ENCODE measurements at regions not wholly inside any gene's neighbourhood (a gene's known extent, or its start where the extent isn't known, plus 50 kb on each side); places are given as distances from the start of the nearest gene placed in this dataset.

DNA sequence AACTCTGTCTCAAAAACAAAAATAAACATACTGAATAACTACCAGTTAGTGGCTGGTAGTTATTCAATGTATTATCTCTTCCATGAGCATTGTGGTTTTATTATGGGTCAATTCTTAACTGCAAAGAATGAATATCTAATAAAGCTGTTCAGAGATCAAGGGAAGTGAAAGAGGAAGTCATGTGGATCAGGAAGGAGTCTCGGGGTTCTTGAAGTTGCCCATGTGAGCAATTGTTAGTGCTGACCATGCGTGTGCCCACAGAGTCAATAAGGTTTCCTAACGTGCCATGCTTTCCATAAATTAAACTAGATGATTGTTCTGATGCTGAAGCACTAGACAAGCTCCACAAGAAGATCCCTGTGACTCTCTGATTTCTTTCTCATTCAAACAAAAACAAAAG lies 136.5 kb upstream of the CPSF6 start:
- Histone ChIP-seq H3K9me2 (ENCODE audit: insufficient read depth, low read length) (no peaks in the 10 kb centered on the region), H3K9ac (ENCODE audit: low read length) (no peak overlapping the region)

DNA sequence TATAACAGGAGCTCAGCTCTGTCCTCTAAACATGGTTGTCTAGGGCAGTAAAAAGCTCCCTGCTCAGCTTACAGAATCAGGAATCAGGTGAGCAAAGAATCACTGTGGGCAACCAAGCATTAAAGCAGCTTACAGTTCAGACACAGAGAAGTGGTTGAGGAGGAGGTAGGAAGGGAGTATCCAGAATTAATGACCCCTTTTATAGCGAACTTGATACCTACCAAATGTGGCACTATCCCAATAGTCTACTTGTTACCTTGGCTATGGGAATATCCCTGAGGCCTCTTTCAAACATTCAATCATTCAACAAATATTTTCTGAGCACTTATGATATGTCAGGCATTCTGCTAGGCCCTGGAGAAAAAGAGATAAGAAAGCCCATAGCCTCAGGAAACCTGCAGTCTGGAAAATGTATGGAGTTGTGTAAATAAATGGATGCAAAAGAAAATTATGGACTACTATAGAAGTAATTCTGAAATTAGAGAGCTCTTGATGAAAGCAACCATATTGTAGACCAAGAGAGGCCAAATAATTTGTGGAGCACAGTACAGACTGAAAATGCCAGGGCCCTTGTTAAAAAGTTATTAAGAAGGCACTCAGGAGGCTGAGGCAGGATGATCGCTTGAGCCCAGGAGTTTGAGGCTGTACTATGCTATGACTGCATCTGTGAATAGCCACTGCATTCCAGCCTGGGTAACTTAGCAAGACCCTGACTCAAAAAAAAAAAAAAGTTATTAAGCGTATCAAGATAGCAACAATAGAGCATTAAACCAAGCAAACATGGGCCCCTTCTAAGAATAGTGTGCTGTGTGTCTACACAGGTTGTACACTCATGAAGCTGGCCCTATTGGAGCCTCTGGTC lies 134.0 kb upstream of the CPSF6 start:
- no peak overlapping the region for H3K4me2 ChIP-seq (ENCODE audit: low read length)
- no peaks in the 10 kb centered on the region for H4K20me1 ChIP-seq (ENCODE audit: insufficient read depth)
- TF ChIP-seq EP300 (conservative IDR thresholded peaks at IDR 0.05; ENCODE audit: poor library complexity, severe bottlenecking) (no peak), TAF1 (IDR thresholded peaks at IDR 0.05; ENCODE audit: low read depth) (no peak), RAD21 (conservative IDR thresholded peaks at IDR 0.05) (no peak), MXI1 (conservative IDR thresholded peaks at IDR 0.05; ENCODE audit: poor library complexity, severe bottlenecking) (no peak), EZH2 (IDR thresholded peaks at IDR 0.05; ENCODE audit: borderline replicate concordance, insufficient read depth, low read length, poor library complexity, severe bottlenecking) (no peak), SMC3 (conservative IDR thresholded peaks at IDR 0.05; ENCODE audit: poor library complexity) (no peak), POLR2AphosphoS5 (IDR thresholded peaks at IDR 0.05) (no peak)
- TF ChIP-seq, protein P1, sequence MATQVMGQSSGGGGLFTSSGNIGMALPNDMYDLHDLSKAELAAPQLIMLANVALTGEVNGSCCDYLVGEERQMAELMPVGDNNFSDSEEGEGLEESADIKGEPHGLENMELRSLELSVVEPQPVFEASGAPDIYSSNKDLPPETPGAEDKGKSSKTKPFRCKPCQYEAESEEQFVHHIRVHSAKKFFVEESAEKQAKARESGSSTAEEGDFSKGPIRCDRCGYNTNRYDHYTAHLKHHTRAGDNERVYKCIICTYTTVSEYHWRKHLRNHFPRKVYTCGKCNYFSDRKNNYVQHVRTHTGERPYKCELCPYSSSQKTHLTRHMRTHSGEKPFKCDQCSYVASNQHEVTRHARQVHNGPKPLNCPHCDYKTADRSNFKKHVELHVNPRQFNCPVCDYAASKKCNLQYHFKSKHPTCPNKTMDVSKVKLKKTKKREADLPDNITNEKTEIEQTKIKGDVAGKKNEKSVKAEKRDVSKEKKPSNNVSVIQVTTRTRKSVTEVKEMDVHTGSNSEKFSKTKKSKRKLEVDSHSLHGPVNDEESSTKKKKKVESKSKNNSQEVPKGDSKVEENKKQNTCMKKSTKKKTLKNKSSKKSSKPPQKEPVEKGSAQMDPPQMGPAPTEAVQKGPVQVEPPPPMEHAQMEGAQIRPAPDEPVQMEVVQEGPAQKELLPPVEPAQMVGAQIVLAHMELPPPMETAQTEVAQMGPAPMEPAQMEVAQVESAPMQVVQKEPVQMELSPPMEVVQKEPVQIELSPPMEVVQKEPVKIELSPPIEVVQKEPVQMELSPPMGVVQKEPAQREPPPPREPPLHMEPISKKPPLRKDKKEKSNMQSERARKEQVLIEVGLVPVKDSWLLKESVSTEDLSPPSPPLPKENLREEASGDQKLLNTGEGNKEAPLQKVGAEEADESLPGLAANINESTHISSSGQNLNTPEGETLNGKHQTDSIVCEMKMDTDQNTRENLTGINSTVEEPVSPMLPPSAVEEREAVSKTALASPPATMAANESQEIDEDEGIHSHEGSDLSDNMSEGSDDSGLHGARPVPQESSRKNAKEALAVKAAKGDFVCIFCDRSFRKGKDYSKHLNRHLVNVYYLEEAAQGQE (IDR thresholded peaks at IDR 0.05; ENCODE audit: borderline replicate concordance), result no peak
- TF ChIP-seq, protein P2, sequence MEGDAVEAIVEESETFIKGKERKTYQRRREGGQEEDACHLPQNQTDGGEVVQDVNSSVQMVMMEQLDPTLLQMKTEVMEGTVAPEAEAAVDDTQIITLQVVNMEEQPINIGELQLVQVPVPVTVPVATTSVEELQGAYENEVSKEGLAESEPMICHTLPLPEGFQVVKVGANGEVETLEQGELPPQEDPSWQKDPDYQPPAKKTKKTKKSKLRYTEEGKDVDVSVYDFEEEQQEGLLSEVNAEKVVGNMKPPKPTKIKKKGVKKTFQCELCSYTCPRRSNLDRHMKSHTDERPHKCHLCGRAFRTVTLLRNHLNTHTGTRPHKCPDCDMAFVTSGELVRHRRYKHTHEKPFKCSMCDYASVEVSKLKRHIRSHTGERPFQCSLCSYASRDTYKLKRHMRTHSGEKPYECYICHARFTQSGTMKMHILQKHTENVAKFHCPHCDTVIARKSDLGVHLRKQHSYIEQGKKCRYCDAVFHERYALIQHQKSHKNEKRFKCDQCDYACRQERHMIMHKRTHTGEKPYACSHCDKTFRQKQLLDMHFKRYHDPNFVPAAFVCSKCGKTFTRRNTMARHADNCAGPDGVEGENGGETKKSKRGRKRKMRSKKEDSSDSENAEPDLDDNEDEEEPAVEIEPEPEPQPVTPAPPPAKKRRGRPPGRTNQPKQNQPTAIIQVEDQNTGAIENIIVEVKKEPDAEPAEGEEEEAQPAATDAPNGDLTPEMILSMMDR (IDR thresholded peaks at IDR 0.05; ENCODE audit: poor library complexity, severe bottlenecking), result no peak
- no peak overlapping the region for H2AFZ ChIP-seq (ENCODE audit: low read depth, low read length)
- H3K27me3 ChIP-seq (ENCODE audit: insufficient read depth, low read depth, low read length), result no peaks in the 10 kb centered on the region
- no peaks in the 10 kb centered on the region for H3K9me2 ChIP-seq (ENCODE audit: insufficient read depth, low read length)
- no peak overlapping the region for H3K9ac ChIP-seq (ENCODE audit: low read length)
- no peak overlapping the region for H3K4me3 ChIP-seq (ENCODE audit: low read length)
- no peaks in the 10 kb centered on the region for H3K36me3 ChIP-seq (ENCODE audit: insufficient read depth, low read length)
- H3K27ac ChIP-seq (ENCODE audit: low read length), result no peak overlapping the region
- H3K9me3 ChIP-seq (ENCODE audit: low read length), result no peaks in the 10 kb centered on the region
- no peaks in the 10 kb centered on the region for H3K79me2 ChIP-seq (replicated peaks; ENCODE audit: insufficient read depth, low read length)
- H3F3A ChIP-seq (ENCODE audit: insufficient read depth, low read length, poor library complexity, severe bottlenecking), result no peaks in the 10 kb centered on the region

More for the DNA sequence above, 136.5 kb upstream of the CPSF6 start:
- Histone ChIP-seq H3K79me2 (replicated peaks; ENCODE audit: insufficient read depth, low read length) (no peaks in the 10 kb centered on the region), H3K4me3 (ENCODE audit: low read length) (no peak overlapping the region), H3K27me3 (ENCODE audit: insufficient read depth, low read depth, low read length) (no peaks in the 10 kb centered on the region), H3K27ac (ENCODE audit: low read length) (no peak overlapping the region), H2AFZ (ENCODE audit: low read depth, low read length) (no peak overlapping the region), H3F3A (ENCODE audit: insufficient read depth, low read length, poor library complexity, severe bottlenecking) (no peaks in the 10 kb centered on the region), H3K9me3 (ENCODE audit: low read length) (no peaks in the 10 kb centered on the region), H4K20me1 (ENCODE audit: insufficient read depth) (no peaks in the 10 kb centered on the region), H3K36me3 (ENCODE audit: insufficient read depth, low read length) (no peaks in the 10 kb centered on the region), H3K4me2 (ENCODE audit: low read length) (no peak overlapping the region)
- TF ChIP-seq MXI1 (conservative IDR thresholded peaks at IDR 0.05; ENCODE audit: poor library complexity, severe bottlenecking) (no peak), POLR2AphosphoS5 (IDR thresholded peaks at IDR 0.05) (no peak), EZH2 (IDR thresholded peaks at IDR 0.05; ENCODE audit: borderline replicate concordance, insufficient read depth, low read length, poor library complexity, severe bottlenecking) (no peak), EP300 (conservative IDR thresholded peaks at IDR 0.05; ENCODE audit: poor library complexity, severe bottlenecking) (no peak), SMC3 (conservative IDR thresholded peaks at IDR 0.05; ENCODE audit: poor library complexity) (no peak), RAD21 (conservative IDR thresholded peaks at IDR 0.05) (no peak), TAF1 (IDR thresholded peaks at IDR 0.05; ENCODE audit: low read depth) (no peak)
- TF ChIP-seq, protein P1 (IDR thresholded peaks at IDR 0.05; ENCODE audit: borderline replicate concordance), result no peak
- TF ChIP-seq, protein P2 (IDR thresholded peaks at IDR 0.05; ENCODE audit: poor library complexity, severe bottlenecking), result no peak

Measured in neural cell (in vitro differentiated cells).